Stomach (tissue), 4 donors: ENCODE measurements at regions not wholly inside any gene's neighbourhood (a gene's known extent, or its start where the extent isn't known, plus 50 kb on each side); places are given as distances from the start of the nearest gene placed in this dataset.

Experiments
- CTCF ChIP-seq, 7 experiments: fragments of 450-650 bp in 4 of 7; fragments of 200-600 bp in 3 of 7; sonication (generic) in 3 of 7; IDR thresholded peaks; one replicate each; pipeline ENCODE4 v1.5.1; 2016 to 2019; ENCODE audit warnings: antibody characterized with exemption in 7 of 7, control low read depth in 2 of 7, mild to moderate bottlenecking in 1 of 7
- POLR2A ChIP-seq, 4 donors: fragments of 450-650 bp; IDR thresholded peaks; one replicate each; pipeline ENCODE4 v1.6.1; 2016; ENCODE audit warnings: antibody characterized with exemption in 4 of 4, control low read depth in 2 of 4, mild to moderate bottlenecking in 1 of 4, moderate library complexity in 1 of 4
- POLR2AphosphoS5 ChIP-seq, 3 donors: sonication (generic); formaldehyde crosslinking; IDR thresholded peaks; one replicate each; pipeline ENCODE4 v1.6.1; 2016; ENCODE audit warnings: antibody characterized with exemption in 3 of 3

- TF ChIP-seq CTCF (IDR thresholded peaks at IDR 0.05) (no peak), POLR2A (IDR thresholded peaks at IDR 0.05) (no peak), POLR2AphosphoS5 (IDR thresholded peaks at IDR 0.05) (no peak)
Observed at GRCh38 chr18:66764230-66764629, 160.3 kb upstream of the CDH19 start.
